K562 (cell line): ENCODE measurements at regions not wholly inside any gene's neighbourhood (a gene's known extent, or its start where the extent isn't known, plus 50 kb on each side); places are given as distances from the start of the nearest gene placed in this dataset.

Experiments
- ZFP36 ChIP-seq: fragments of 150-350 bp; IDR thresholded peaks from 2 replicates; pipeline ENCODE4 v1.6.1; 2018; ENCODE audit warnings: low read length, low read depth; ENCODE audit not compliant: partially characterized antibody
- ZNF785 ChIP-seq: fragments of 250-450 bp; sonication (Bioruptor Pico); IDR thresholded peaks from 2 replicates; pipeline ENCODE4 v1.4.0; 2020; ENCODE audit warnings: mild to moderate bottlenecking
- TF ChIP-seq, protein P1 (sequence below), 2 experiments: fragments of 450-650 bp in 1 of 2; sonication (generic) in 1 of 2; formaldehyde crosslinking in 1 of 2; IDR thresholded peaks; 2 replicates each; pipeline versions ENCODE4 v1.7.1 to v1.9.0; 2016 to 2022; ENCODE audit warnings: inconsistent platforms in 1 of 2, mild to moderate bottlenecking in 1 of 2, missing genetic modification reagents in 1 of 2

DNA sequence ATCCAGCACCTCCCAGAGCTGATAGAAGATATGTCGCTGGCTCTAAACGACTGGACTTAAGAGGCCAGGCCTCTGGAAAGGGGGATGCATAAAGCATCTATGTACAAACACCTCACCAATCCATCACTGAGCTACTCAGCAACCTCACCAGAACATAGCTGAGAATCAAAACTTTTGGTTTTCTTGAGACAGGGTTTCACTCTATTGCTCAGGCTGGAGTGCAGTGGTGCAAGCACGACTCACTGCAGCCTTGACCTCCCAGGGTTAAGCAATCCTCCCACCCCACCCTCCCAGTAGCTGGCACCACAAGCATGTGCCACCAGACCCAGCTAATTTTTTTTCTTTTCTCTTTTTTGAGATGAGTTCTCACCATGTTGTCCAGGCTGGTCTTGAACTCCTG is 62.9 kb upstream of the MSH6 start (continued):
- TF ChIP-seq, protein P1, sequence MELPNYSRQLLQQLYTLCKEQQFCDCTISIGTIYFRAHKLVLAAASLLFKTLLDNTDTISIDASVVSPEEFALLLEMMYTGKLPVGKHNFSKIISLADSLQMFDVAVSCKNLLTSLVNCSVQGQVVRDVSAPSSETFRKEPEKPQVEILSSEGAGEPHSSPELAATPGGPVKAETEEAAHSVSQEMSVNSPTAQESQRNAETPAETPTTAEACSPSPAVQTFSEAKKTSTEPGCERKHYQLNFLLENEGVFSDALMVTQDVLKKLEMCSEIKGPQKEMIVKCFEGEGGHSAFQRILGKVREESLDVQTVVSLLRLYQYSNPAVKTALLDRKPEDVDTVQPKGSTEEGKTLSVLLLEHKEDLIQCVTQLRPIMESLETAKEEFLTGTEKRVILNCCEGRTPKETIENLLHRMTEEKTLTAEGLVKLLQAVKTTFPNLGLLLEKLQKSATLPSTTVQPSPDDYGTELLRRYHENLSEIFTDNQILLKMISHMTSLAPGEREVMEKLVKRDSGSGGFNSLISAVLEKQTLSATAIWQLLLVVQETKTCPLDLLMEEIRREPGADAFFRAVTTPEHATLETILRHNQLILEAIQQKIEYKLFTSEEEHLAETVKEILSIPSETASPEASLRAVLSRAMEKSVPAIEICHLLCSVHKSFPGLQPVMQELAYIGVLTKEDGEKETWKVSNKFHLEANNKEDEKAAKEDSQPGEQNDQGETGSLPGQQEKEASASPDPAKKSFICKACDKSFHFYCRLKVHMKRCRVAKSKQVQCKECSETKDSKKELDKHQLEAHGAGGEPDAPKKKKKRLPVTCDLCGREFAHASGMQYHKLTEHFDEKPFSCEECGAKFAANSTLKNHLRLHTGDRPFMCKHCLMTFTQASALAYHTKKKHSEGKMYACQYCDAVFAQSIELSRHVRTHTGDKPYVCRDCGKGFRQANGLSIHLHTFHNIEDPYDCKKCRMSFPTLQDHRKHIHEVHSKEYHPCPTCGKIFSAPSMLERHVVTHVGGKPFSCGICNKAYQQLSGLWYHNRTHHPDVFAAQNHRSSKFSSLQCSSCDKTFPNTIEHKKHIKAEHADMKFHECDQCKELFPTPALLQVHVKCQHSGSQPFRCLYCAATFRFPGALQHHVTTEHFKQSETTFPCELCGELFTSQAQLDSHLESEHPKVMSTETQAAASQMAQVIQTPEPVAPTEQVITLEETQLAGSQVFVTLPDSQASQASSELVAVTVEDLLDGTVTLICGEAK (IDR thresholded peaks at IDR 0.05): no peak
- TF ChIP-seq, protein P1 (CRISPR knock-in tag; IDR thresholded peaks at IDR 0.05): no peak
- no peak for TF ChIP-seq ZNF785 (CRISPR knock-in tag)
- no peak for TF ChIP-seq ZFP36
